DND-41 (cell line): ENCODE measurements at regions not wholly inside any gene's neighbourhood (a gene's known extent, or its start where the extent isn't known, plus 50 kb on each side); places are given as distances from the start of the nearest gene placed in this dataset.

ENCODE experiments used
- EZH2 ChIP-seq: IDR thresholded peaks from 3 replicates; pipeline ENCODE4 v1.6.1; 2012; ENCODE audit warnings: borderline replicate concordance, low read depth, mild to moderate bottlenecking, moderate library complexity, low read length, inconsistent platforms; ENCODE audit not compliant: severe bottlenecking
- TF ChIP-seq, protein P1 (sequence below): IDR thresholded peaks from 2 replicates; pipeline ENCODE4 v1.5.1; 2012; ENCODE audit warnings: borderline replicate concordance, low read length, moderate library complexity, mild to moderate bottlenecking; ENCODE audit not compliant: poor library complexity, severe bottlenecking; ENCODE audit errors: extremely low read depth

DNA sequence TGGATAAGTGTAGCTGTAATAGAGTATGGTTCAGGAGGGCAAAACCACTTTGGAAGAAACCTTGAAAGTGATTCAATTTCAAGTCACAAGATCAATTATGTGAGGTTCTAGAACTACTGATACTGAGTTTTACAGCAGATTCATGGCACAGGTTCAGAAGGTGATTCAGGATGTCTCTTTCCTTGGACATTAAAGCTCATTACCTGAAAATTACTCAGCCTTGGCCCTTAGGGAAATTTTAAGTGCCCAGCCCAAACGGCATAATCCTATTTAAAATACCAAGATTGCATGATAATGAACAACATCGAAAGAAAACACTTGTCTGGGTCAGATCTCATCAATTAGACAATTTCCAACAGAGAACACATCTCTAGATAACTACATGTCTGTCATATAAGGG lies 70.2 kb upstream of the SLC38A2 start:
- TF ChIP-seq, protein P1, sequence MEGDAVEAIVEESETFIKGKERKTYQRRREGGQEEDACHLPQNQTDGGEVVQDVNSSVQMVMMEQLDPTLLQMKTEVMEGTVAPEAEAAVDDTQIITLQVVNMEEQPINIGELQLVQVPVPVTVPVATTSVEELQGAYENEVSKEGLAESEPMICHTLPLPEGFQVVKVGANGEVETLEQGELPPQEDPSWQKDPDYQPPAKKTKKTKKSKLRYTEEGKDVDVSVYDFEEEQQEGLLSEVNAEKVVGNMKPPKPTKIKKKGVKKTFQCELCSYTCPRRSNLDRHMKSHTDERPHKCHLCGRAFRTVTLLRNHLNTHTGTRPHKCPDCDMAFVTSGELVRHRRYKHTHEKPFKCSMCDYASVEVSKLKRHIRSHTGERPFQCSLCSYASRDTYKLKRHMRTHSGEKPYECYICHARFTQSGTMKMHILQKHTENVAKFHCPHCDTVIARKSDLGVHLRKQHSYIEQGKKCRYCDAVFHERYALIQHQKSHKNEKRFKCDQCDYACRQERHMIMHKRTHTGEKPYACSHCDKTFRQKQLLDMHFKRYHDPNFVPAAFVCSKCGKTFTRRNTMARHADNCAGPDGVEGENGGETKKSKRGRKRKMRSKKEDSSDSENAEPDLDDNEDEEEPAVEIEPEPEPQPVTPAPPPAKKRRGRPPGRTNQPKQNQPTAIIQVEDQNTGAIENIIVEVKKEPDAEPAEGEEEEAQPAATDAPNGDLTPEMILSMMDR: no peak
- no peak for TF ChIP-seq EZH2
